GM18870 (cell line): ENCODE measurements at regions not wholly inside any gene's neighbourhood (a gene's known extent, or its start where the extent isn't known, plus 50 kb on each side); places are given as distances from the start of the nearest gene placed in this dataset.
"Not testable (repeated sequence)": the region's sequence is repeated elsewhere in the genome, so short reads cannot be mapped to it uniquely, and the experiment has no call there.

Source experiments
- ATAC-seq: cut with Tn5 transposase; IDR thresholded peaks from one replicate; pipeline ENCODE4 v1.9.1; 2021; ENCODE audit warnings: moderate library complexity; ENCODE audit not compliant: unreplicated experiment

DNA sequence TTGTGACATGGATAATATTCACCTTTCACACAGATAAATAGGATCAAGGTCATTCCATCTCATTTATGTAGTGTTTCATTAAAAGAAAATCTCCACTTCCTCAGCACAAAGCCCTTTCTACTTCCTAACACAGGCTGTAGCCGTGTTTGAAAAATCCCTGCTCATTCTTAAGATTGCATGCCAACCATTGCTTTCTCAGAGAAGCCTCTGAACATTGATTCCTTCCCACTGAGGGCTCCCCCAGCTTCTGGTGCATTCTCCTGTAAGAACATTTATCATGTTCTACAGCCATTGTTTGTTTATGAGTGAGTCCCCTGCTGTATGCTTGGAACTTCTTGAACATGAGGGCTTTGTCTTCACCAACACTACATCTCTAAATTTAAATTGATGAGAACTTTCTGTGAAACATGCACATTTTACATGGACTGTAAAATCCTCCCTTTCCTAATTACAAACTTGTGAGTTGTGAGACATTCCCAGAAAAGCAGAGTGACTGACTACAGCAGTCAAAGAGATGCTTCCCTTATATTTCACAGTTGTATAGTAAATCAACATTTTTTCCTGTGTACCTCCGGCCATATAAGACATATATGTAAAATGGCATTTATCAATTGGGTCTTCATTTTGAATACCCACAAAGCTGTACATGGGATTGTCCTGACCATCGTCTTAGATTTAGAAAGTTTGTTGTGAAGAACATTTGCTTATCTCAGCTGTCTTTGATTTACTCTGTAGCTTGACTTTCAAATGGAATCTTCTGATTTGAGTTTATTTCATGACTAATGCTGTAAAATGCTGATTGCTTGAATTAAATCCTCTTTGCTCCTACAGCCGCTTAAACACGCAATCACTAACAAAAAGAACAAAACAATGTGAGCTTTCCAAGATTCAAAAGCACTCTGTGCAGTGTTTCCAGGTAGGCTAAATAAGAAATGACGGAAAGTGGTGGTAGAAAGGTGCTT lies 600.5 kb upstream of the SLIT2 start:
- ATAC-seq: no peak

DNA sequence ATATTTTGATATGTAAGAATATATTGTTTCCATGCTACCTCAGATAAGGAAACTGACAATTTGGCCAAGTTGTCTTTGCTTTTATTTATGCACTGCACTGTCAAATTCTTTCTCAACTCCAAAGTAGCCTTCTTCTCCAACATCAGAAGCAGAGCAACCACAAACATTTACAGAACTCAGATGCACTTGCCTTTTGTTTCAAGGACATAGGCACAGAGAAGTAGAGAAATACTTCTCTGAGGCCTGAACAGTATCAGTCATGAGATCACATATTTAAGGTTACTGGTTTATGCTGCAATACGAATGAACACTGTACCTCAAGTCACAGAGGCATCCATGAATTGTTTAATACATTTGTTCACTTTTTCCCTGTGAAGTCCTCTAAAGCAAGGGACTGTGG lies 606.1 kb upstream of the SLIT2 start:
- ATAC-seq: no peak

DNA sequence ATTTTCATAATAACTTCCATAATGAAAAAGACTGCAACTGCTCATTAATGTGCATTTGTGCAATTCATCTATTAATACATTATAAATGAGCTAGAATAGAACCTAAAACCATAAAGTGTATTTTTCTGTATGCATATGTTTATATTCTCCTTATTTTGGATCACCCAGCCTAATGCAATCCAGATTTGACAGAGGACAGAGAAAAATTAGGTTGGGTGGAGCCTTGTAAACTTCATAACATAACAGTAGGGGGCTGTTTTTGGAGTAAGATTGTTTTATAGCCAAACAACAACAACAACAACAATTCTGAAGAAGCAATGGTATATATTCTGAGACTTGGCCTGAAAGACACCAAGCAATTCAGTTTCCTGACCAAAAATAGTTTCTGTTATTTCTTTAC lies 615.3 kb upstream of the SLIT2 start:
- no peak for ATAC-seq

DNA sequence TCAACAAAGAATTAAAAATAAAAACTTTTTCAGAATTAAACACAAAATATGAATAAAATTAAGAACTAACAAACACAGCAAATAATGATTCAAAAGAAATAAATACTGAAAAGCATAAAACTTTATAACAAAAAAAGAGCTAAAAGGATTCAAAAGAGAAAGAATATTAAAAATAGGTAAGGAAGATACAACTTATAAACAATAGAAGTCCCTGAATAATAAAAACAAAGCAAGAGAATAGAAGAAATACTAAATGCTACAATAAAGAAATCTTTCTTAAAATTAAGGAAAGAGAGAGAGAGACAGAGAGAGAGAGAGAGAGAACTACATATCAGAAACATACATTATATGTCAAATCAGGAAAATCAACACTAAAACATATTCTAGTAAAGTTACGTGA lies 619.9 kb upstream of the SLIT2 start:
- no peak for ATAC-seq

GRCh38 chr4:19623866-19624265 lies 627.8 kb upstream of the SLIT2 start:
- ATAC-seq: no peak

DNA sequence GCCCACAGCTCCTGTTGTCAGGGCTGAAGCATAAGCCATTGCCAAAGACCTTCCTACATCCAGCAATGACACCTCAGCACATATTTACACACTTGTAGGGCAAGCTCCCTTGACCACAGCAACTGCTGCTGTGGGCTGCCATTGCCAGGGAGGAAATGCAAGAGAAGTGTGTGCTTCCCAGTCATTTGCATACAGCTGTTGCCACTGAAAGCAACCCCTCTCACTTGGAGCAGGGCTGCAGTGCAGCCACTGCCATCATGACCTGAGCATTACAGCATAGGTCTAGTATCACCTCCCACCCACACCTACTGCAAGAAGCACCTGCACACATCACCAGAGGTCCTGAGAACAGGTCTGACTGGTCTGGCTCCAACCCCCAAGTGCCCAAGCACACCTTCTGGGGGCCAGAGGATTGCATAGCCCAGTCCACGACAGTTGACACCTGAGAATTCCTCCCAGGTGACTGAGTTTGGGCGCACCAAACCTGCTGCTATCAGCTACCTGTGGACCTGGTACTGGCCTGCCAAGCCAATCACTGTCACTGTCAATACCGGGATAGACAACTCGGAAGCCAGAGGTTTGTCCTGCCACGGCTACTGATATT lies 636.5 kb upstream of the SLIT2 start:
- ATAC-seq: no peak

DNA sequence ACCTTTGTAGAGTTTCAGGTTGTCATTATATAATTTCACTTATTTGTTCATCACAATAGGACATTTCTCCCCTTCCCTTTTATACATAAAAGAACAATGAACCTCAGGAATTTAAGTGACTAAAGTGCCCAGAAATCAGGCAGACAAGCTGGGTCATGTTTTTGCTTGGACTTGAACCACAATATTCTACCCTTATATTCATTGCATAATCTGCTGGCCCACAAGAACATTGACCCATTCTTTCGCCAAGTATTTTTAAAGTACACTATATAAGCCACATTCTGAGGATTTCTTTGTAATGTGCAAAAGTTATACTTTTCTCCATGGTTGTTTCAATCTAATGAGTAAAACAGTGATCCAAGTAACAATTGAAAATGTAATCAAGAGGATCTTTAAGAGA lies 637.5 kb upstream of the SLIT2 start:
- ATAC-seq: no peak

DNA sequence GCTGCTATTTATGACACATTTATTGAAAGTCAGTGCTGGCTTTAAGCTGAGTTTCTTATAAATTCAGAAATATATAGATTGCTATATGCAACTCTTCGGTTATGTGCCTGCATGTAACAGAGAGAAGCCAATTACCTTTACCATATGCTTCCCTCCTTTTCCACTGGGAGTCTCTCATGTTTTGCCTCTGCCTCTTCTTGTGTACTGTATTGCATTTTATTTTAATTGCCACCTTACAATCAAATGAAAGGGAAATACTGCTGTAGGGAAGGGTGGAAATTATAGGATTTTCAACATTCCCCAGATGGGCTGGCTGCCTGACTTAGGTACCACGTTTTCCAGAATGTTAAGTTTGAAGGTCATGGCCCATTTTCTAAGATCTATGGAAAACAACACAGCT lies 655.4 kb upstream of the SLIT2 start:
- no peak for ATAC-seq

GRCh38 chr4:19592391-19592790 lies 659.3 kb upstream of the SLIT2 start:
- ATAC-seq: no peak

GRCh38 chr4:19583827-19584569 lies 667.7 kb upstream of the SLIT2 start:
- ATAC-seq: no peak

DNA sequence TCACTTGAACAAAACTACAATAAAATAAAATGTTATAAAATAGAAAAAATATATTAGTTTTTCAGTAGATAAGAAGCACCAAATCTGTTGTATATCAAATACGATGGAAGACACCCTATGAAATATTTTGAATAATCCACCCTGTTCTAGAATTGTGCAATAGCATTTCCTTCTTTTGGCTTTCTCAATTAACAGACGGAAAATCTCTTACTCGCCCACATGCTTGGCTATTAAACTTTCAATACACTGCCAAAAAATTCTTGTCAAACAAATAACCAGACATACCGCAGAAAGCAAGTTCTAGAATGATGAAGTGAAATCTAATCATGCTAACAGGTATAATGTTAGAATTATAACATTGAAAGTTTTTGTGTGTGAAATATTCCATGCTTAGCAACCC lies 671.6 kb upstream of the SLIT2 start:
- no peak for ATAC-seq

DNA sequence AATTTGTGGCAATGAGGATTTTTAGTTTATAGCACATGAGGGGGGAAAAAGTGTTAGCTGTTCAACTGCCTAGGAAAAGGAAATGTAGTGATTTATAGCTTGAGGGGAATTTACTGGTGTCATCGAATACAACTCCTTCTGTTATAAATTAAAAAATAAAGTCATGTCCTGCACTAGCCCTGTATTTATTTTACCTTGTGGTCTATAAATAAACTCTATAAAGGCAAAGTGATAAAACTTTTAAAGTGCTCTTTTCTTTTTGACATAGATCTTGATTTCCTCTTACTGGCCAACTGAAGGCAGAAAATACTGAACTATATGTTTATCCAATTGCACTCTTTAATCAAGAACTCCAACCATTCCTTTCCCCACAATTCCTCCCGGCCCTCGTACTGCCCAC lies 672.1 kb upstream of the SLIT2 start:
- no peak for ATAC-seq

DNA sequence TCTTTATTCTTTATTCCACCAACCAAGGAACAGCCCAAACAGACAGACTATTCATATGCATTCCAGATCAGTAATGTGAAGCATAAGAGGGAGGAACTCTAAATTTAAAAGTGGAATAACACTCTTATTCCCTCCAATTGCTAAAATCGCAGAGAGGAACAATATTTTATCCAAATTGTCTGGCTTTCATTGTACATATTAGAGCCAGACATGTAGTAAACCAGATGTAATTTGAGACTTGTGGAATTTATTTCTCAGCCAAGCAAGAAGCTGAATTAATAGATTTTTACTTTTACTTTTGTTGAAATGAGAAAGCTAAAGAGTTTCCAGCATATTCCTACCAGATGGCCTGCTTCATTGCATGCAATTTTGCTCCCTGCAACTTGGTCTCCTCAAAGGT lies 674.6 kb upstream of the SLIT2 start:
- ATAC-seq: no peak

GRCh38 chr4:19575924-19576323 lies 675.8 kb upstream of the SLIT2 start:
- no peak for ATAC-seq

DNA sequence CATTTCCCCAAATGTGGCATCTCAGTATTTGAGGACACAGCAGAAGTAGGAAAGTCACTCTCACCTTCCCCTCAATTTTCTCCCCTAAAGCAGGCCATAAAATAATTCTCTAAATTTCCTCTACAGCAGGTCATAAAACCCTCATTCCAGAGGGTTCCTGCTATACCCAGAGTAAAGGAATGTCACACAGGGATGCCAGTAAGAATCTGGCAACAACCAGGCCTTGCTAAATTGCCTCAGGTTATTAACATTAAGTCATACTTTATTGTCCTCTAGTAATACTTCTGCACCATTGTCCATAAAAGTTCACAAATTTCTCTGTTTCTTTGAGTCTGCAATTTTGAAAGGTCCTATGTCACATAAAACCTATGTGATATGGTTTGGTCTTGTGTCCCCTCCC lies 685.7 kb upstream of the SLIT2 start:
- ATAC-seq: no peak

GRCh38 chr4:19562456-19562855 lies 689.2 kb upstream of the SLIT2 start:
- no peak for ATAC-seq

DNA sequence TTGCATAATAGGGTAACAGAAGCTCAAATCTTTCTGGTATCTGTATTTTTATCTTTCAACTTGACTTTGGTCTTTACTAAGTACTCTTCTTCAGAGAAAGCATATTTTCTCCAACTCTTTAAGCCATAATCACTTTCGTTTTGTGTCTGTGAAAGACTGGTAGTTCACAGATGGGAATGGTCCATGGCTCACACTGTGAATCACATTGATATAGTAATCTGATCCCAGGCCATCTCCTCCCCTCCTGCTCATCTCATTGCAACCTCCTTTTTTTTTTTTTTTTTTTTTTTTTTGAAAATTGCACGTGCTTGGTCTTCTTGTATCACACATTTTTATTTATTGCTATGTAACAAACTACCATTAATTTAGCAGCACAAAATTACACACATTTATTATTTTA lies 694.5 kb upstream of the SLIT2 start:
- no peak for ATAC-seq

DNA sequence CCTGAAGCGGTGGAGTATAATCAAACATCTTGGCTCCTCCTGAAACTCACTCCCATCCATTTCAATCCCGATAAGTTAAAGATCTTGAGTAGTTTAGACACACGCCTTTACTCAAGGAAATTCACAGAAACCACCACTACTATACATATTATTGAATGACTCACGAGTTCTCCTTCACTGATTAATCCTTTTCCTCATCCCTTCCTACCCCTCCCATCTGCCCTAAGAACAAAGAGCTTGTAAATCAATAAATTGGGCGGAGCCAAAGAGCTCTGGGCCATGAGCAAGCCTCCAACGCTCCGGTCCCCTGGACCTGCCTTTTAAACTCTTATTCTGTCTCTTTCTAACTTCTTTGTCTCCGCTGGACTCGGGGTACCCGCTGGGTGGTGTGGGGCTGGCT lies 695.4 kb upstream of the SLIT2 start:
- ATAC-seq: not testable (repeated sequence)

- no peak for ATAC-seq
These were observed 704.2 kb upstream of the SLIT2 start for GRCh38 chr4:19547463-19547862.

GRCh38 chr4:19544446-19545125 lies 707.1 kb upstream of the SLIT2 start:
- no peak for ATAC-seq

DNA sequence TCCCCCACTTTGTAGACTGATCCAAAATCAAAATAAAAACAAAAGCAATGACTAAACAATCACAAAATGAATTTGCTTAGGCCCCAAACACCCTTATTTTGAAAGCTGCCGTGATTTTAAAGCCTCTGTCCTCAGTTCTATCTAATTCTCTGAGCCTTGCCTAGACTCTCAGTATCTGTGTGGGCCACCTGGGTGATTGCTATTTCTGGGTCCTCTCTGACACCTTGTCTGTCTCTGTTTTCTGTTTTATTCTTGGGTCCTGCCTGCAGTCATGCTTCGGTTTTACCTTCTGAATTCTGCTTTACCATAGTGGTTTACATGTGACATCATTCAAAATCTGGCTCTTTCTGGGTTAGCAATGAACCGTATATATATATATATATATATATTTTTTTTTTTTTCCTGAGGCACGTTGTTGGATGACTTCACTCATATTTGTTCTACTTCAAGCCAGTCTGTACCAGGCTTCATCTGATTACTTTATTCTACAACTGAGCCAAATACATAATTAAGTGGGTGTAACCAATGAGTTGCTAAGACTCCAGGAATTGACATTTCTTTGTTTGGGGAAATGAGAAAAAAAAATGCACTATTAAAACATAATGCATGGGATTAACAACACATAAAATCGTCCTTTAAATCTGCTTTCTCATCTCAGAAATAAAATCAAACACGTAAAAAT lies 710.7 kb upstream of the SLIT2 start:
- no peak for ATAC-seq
